Colonic mucosa (tissue), 4 donors: ENCODE measurements at regions not wholly inside any gene's neighbourhood (a gene's known extent, or its start where the extent isn't known, plus 50 kb on each side); places are given as distances from the start of the nearest gene placed in this dataset.

Experiments
- DNase-seq: peaks from one replicate; pipeline ENCODE4 v3.0.0-alpha.2; 2020
- H3K27ac ChIP-seq: fragments of 200-600 bp; one replicate; pipeline ENCODE4 v1.8.0; 2021
- H3K27me3 ChIP-seq: fragments of 200-600 bp; one replicate; pipeline ENCODE4 v1.8.0; 2021
- H3K36me3 ChIP-seq: fragments of 200-600 bp; one replicate; pipeline ENCODE4 v1.8.0; 2021
- H3K4me1 ChIP-seq: fragments of 200-600 bp; one replicate; pipeline ENCODE4 v1.8.0; 2021; ENCODE audit warnings: mild to moderate bottlenecking
- H3K4me3 ChIP-seq: fragments of 200-600 bp; one replicate; pipeline ENCODE4 v1.8.0; 2021
- H3K9ac ChIP-seq, 2 donors: one replicate each; pipeline ENCODE4 v1.7.0; 2013; ENCODE audit warnings: control low read depth in 2 of 2, low read depth in 2 of 2, low read length in 2 of 2
- H3K9me3 ChIP-seq: fragments of 200-600 bp; one replicate; pipeline ENCODE4 v1.8.0; 2021
- CTCF ChIP-seq: fragments of 200-600 bp; IDR thresholded peaks from one replicate; pipeline ENCODE4 v1.8.0; 2022; ENCODE audit warnings: antibody characterized with exemption, mild to moderate bottlenecking
- intact Hi-C: fragments of 100-400 bp; cut with DNase I; formaldehyde crosslinking; loops from one replicate; pipeline ENCODE4 v1.14.1; 2022
- donor health status: healthy.
- donor health status: DM: no; HTN: no; CAD: no.
- donor health status: DM: no; HTN: no; CAD: no.

GRCh38 chr7:12821746-12822145 is 134.3 kb downstream of the ARL4A start:
- no peak for TF ChIP-seq CTCF

GRCh38 chr7:12826079-12826478 is 138.6 kb downstream of the ARL4A start:
- Histone ChIP-seq H3K9ac (no peak overlapping the region), H3K4me3 (no peak overlapping the region), H3K9me3 (no peaks in the 10 kb centered on the region), H3K27me3 (no peaks in the 10 kb centered on the region), H3K4me1 (no peaks in the 10 kb centered on the region), H3K27ac (no peak overlapping the region), H3K36me3 (no peaks in the 10 kb centered on the region)
- DNase-seq, result no peak
- intact Hi-C loops, result no loop called here
- TF ChIP-seq CTCF, result no peak

More at GRCh38 chr7:12821746-12822145, 134.3 kb downstream of the ARL4A start:
- no peak overlapping the region for H3K9ac ChIP-seq
- intact Hi-C loops, result no loop called here
- no peaks in the 10 kb centered on the region for H3K9me3 ChIP-seq
- H3K27me3 ChIP-seq, result no peaks in the 10 kb centered on the region
- no peak for DNase-seq
- no peaks in the 10 kb centered on the region for H3K36me3 ChIP-seq
- H3K27ac ChIP-seq, result no peak overlapping the region
- no peaks in the 10 kb centered on the region for H3K4me1 ChIP-seq
- H3K4me3 ChIP-seq, result no peak overlapping the region

- no peak overlapping the region for H3K27ac ChIP-seq
- no peak for DNase-seq
- intact Hi-C loops, result no loop called here
- TF ChIP-seq CTCF, result no peak
- H3K4me1 ChIP-seq, result no peaks in the 10 kb centered on the region
- H3K4me3 ChIP-seq, result no peak overlapping the region
- no peaks in the 10 kb centered on the region for H3K9me3 ChIP-seq
- no peaks in the 10 kb centered on the region for H3K36me3 ChIP-seq
- H3K9ac ChIP-seq, result no peak overlapping the region
- H3K27me3 ChIP-seq, result no peaks in the 10 kb centered on the region
These were observed 139.9 kb downstream of the ARL4A start for GRCh38 chr7:12827219-12827821.

- intact Hi-C loops, result no loop called here
- Histone ChIP-seq H3K4me1 (no peaks in the 10 kb centered on the region), H3K27me3 (no peaks in the 10 kb centered on the region), H3K9me3 (no peaks in the 10 kb centered on the region), H3K27ac (no peak overlapping the region), H3K9ac (no peak overlapping the region), H3K4me3 (no peak overlapping the region), H3K36me3 (no peaks in the 10 kb centered on the region)
- no peak for DNase-seq
- TF ChIP-seq CTCF, result no peak
These were observed 140.5 kb downstream of the ARL4A start for GRCh38 chr7:12827920-12828319.

- intact Hi-C loops, result no loop called here
- Histone ChIP-seq H3K27me3 (no peaks in the 10 kb centered on the region), H3K4me1 (no peaks in the 10 kb centered on the region), H3K27ac (no peak overlapping the region), H3K4me3 (no peak overlapping the region), H3K9me3 (no peaks in the 10 kb centered on the region), H3K9ac (no peak overlapping the region), H3K36me3 (no peaks in the 10 kb centered on the region)
- TF ChIP-seq CTCF, result no peak
- no peak for DNase-seq
These were observed 143.6 kb downstream of the ARL4A start for GRCh38 chr7:12831024-12831423.
